ENCODE measurements at regions not wholly inside any gene's neighbourhood (a gene's known extent, or its start where the extent isn't known, plus 50 kb on each side); places are given as distances from the start of the nearest gene placed in this dataset.
"Not testable (repeated sequence)": the region's sequence is repeated elsewhere in the genome, so short reads cannot be mapped to it uniquely, and the experiment has no call there.

DNA sequence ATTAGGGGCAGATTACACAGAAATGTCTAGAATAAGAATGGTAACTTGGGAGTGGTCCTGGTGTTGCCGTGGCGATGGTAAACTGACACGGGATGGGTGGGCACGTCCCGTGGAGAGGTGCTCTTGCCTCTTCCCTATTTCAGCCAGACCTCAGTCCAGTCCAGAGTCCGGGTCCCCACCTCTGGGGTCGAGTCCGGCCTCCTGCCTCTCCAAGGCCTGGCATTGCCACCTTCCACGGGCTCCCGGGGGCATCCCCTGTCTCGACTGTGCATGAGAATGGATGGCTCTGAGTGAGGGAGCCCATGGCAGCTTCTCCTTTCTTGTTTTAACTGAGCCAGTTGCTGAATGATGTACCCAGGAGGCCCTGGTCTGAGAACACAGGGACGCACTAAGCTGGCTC lies 142.3 kb downstream of the SOX1 start:
- H3K9me3 Mint-ChIP-seq, result no peaks in the 10 kb centered on the region
- H3K27me3 Mint-ChIP-seq, result peaks cover 30% of the 10 kb centered on the region
- no peak overlapping the region for H3K4me3 Mint-ChIP-seq
- H3K36me3 Mint-ChIP-seq (ENCODE audit: low read depth), result no peaks in the 10 kb centered on the region
- H3K27ac Mint-ChIP-seq, result no peak overlapping the region
- no peaks in the 10 kb centered on the region for H3K4me1 Mint-ChIP-seq
- ATAC-seq (replicated peaks), result no peak

GRCh38 chr13:112209711-112210110 lies 142.8 kb downstream of the SOX1 start:
- no peak for ATAC-seq (replicated peaks)
- H3K4me3 Mint-ChIP-seq, result no peak overlapping the region
- H3K9me3 Mint-ChIP-seq, result no peaks in the 10 kb centered on the region
- no peak overlapping the region for H3K27ac Mint-ChIP-seq
- H3K27me3 Mint-ChIP-seq, result peaks cover 26% of the 10 kb centered on the region
- no peaks in the 10 kb centered on the region for H3K4me1 Mint-ChIP-seq
- no peaks in the 10 kb centered on the region for H3K36me3 Mint-ChIP-seq (ENCODE audit: low read depth)

DNA sequence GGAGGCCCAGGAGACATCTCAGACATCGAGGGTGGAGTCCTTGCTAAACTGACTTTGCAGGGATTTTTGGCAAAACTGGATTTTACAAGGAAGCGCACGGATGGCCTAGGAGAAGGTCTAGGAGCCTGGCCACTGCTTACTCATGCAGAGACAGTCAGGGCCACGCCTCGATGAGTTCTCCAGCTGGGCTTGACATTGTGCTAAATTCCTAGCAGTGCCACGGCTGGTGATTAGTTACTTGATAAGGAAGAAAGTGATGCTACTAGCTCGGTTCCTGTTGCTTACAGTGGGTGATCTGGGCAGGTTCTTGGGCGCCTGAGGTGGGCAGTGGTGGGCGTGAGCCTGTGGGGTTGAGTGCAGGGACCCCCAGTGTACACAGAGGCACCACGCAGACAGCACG lies 143.4 kb downstream of the SOX1 start:
- H3K9me3 Mint-ChIP-seq, result no peaks in the 10 kb centered on the region
- no peaks in the 10 kb centered on the region for H3K4me1 Mint-ChIP-seq
- no peak overlapping the region for H3K27ac Mint-ChIP-seq
- peaks cover 19% of the 10 kb centered on the region for H3K27me3 Mint-ChIP-seq
- H3K36me3 Mint-ChIP-seq (ENCODE audit: low read depth), result no peaks in the 10 kb centered on the region
- ATAC-seq (replicated peaks), result no peak
- no peak overlapping the region for H3K4me3 Mint-ChIP-seq

DNA sequence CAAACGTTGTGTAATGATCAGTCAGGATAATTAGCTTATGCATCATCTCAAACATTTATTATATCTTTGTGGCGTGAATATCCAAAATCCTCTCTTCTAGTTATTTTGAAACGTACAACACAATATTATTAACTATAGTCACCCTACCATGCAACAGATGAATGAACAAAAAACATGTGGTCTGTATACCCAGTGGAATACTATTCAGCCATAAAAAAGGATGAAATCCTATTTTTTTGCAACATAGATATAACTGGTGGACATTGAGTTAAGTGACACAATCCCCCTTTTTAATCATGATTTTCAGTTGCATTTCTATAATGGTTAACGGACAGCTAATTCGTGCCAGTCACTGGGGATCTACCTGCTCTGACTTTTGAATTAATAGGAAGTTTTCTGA lies 145.6 kb downstream of the SOX1 start:
- no peak for ATAC-seq (replicated peaks)
- Mint-ChIP-seq H3K36me3 (ENCODE audit: low read depth) (no peaks in the 10 kb centered on the region), H3K27ac (no peak overlapping the region), H3K4me1 (no peaks in the 10 kb centered on the region), H3K27me3 (peaks cover 10% of the 10 kb centered on the region), H3K4me3 (no peak overlapping the region), H3K9me3 (no peaks in the 10 kb centered on the region)

GRCh38 chr13:112213467-112214255 lies 146.7 kb downstream of the SOX1 start:
- ATAC-seq (replicated peaks), result no peak
- H3K27ac Mint-ChIP-seq, result no peak overlapping the region
- no peak overlapping the region for H3K4me3 Mint-ChIP-seq
- no peaks in the 10 kb centered on the region for H3K9me3 Mint-ChIP-seq
- no peaks in the 10 kb centered on the region for H3K4me1 Mint-ChIP-seq
- peaks cover 3% of the 10 kb centered on the region for H3K27me3 Mint-ChIP-seq
- no peaks in the 10 kb centered on the region for H3K36me3 Mint-ChIP-seq (ENCODE audit: low read depth)

- Mint-ChIP-seq H3K9me3 (no peaks in the 10 kb centered on the region), H3K27me3 (peaks cover 2% of the 10 kb centered on the region), H3K36me3 (ENCODE audit: low read depth) (no peaks in the 10 kb centered on the region), H3K27ac (no peak overlapping the region), H3K4me3 (no peak overlapping the region), H3K4me1 (no peaks in the 10 kb centered on the region)
- no peak for ATAC-seq (replicated peaks)
Measured at GRCh38 chr13:112215871-112216270, 148.9 kb downstream of the SOX1 start.

DNA sequence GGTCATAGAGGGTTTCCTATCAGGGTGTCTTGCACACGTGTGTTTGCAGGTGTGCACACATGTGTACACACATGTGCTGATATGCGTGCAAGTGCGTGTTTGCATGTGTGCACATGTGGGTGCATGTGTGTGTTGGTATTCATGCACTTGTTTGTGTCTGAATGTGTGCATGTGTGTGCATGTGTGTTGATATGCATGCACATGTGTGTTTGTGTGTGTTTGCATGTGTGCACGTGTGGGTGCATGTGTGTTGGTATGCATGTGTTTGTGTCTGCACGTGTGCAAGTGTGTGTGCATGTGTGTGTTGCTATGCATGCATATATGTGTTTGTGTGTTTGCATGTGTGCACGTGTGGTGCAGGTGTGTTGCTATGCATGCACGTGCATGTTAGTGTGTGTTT lies 150.5 kb downstream of the SOX1 start:
- H3K27me3 Mint-ChIP-seq, result peaks cover 4% of the 10 kb centered on the region
- no peaks in the 10 kb centered on the region for H3K4me1 Mint-ChIP-seq
- H3K27ac Mint-ChIP-seq, result no peak overlapping the region
- H3K4me3 Mint-ChIP-seq, result no peak overlapping the region
- no peaks in the 10 kb centered on the region for H3K9me3 Mint-ChIP-seq
- no peaks in the 10 kb centered on the region for H3K36me3 Mint-ChIP-seq (ENCODE audit: low read depth)
- ATAC-seq (replicated peaks), result no peak

DNA sequence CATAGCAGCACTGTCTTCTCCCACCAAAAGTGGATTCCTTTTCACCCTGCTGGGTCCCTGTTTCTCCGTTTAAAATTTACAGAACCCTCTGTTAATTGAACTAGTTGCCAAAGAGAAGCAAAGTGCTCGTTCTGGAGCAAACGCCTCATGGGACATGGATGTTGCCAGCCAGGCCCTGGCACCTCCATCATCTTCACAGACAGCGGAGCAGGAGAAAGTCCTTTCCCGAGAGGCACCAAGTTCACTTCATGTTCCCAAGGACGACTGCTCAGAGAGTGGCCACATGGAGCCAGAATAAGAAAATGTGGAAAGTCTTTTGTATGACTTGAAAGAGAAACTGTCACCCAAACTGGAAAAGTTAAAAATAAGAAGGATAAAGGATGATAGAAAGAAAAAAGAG lies 151.5 kb downstream of the SOX1 start:
- H3K27ac Mint-ChIP-seq, result no peak overlapping the region
- peaks cover 4% of the 10 kb centered on the region for H3K27me3 Mint-ChIP-seq
- no peak for ATAC-seq (replicated peaks)
- no peak overlapping the region for H3K4me3 Mint-ChIP-seq
- H3K4me1 Mint-ChIP-seq, result no peaks in the 10 kb centered on the region
- no peaks in the 10 kb centered on the region for H3K9me3 Mint-ChIP-seq
- no peaks in the 10 kb centered on the region for H3K36me3 Mint-ChIP-seq (ENCODE audit: low read depth)

DNA sequence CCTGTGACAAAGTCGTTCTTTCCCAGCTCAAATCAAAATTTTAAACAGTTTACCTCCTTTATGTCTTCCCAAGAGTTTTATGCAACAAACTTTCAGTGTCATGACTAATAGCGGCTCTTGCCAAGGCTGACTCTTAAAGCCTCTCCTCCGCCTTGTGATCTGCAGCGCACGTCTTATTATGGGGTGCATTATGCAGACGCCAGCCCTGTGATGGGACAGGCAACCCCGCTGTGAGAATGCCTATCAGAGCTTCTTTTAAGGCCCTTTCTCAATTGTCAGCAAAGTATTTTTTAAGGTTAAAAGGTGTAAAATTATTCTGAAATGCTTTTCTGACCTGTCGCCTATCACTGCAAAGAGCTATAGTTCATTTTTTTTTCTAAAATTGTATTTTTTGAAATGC lies 152.8 kb downstream of the SOX1 start:
- H3K4me1 Mint-ChIP-seq, result no peaks in the 10 kb centered on the region
- H3K27ac Mint-ChIP-seq, result no peak overlapping the region
- H3K9me3 Mint-ChIP-seq, result no peaks in the 10 kb centered on the region
- peaks cover 4% of the 10 kb centered on the region for H3K27me3 Mint-ChIP-seq
- no peaks in the 10 kb centered on the region for H3K36me3 Mint-ChIP-seq (ENCODE audit: low read depth)
- no peak for ATAC-seq (replicated peaks)
- no peak overlapping the region for H3K4me3 Mint-ChIP-seq

DNA sequence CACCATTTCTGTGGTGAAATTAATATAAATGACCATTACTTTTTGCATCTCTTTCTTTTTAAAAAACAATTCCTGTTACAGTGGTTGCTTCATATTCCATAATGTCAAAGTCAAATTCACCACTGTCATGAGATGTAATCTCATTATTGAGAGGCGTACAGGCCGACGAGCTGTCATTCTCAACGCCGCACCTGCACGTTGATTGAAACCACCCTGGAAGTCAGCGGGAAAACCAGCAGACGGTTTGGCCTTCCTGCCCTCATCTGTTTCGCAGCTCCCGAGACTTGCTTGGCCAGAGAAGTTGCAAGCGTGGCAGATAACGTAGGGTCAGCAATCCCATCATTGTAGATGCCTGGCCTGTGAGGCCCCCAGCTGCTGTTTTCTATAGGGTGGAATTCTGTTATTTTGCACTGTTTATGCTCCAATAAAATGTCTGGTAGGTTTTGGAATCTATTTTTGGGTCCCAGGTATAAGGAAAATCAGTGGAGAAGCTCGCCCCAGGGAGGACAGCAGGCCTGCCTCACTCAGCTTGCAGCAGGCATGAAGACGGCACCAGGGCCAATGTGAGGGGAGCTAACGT lies 153.4 kb downstream of the SOX1 start:
- no peak for ATAC-seq (replicated peaks)
- H3K4me1 Mint-ChIP-seq, result no peaks in the 10 kb centered on the region
- H3K4me3 Mint-ChIP-seq, result no peak overlapping the region
- H3K27ac Mint-ChIP-seq, result no peak overlapping the region
- no peaks in the 10 kb centered on the region for H3K9me3 Mint-ChIP-seq
- H3K36me3 Mint-ChIP-seq (ENCODE audit: low read depth), result no peaks in the 10 kb centered on the region
- H3K27me3 Mint-ChIP-seq, result peaks cover 4% of the 10 kb centered on the region

- no peaks in the 10 kb centered on the region for H3K36me3 Mint-ChIP-seq (ENCODE audit: low read depth)
- no peak for ATAC-seq (replicated peaks)
- H3K4me1 Mint-ChIP-seq, result no peaks in the 10 kb centered on the region
- no peak overlapping the region for H3K27ac Mint-ChIP-seq
- no peak overlapping the region for H3K4me3 Mint-ChIP-seq
- H3K9me3 Mint-ChIP-seq, result no peaks in the 10 kb centered on the region
- peaks cover 4% of the 10 kb centered on the region for H3K27me3 Mint-ChIP-seq
Measured at GRCh38 chr13:112220925-112221324, 154.0 kb downstream of the SOX1 start.

- ATAC-seq (replicated peaks), result no peak
- no peaks in the 10 kb centered on the region for H3K36me3 Mint-ChIP-seq (ENCODE audit: low read depth)
- no peak overlapping the region for H3K27ac Mint-ChIP-seq
- no peaks in the 10 kb centered on the region for H3K4me1 Mint-ChIP-seq
- H3K4me3 Mint-ChIP-seq, result no peak overlapping the region
- H3K9me3 Mint-ChIP-seq, result no peaks in the 10 kb centered on the region
- H3K27me3 Mint-ChIP-seq, result peaks cover 4% of the 10 kb centered on the region
Measured at GRCh38 chr13:112222971-112223370, 153.2 kb upstream of the SPACA7 start.

DNA sequence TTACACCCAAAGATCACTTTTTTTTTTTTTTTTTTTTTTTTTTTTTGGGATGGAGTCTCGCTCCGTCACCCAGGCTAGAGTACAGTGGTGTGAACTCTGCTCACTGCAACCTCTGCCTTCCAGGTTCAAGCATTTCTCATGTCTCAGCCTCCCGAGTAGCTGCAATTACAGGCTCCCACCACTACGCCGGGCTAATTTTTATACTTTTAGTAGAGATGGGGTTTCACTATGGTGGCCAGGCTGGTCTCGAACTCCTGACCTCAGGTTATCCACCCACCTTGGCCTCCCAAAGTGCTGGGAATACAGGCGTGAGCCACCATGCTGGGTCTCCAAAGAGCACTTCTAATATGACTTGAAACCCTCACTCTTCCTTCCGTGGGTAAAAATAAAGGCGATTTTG lies 152.2 kb upstream of the SPACA7 start:
- H3K4me1 Mint-ChIP-seq; H3K4me3 Mint-ChIP-seq; H3K27ac Mint-ChIP-seq; H3K9me3 Mint-ChIP-seq; H3K27me3 Mint-ChIP-seq; ATAC-seq (replicated peaks); H3K36me3 Mint-ChIP-seq (ENCODE audit: low read depth): not testable (repeated sequence)

- H3K27me3 Mint-ChIP-seq, result peaks cover 4% of the 10 kb centered on the region
- no peaks in the 10 kb centered on the region for H3K9me3 Mint-ChIP-seq
- ATAC-seq (replicated peaks), result no peak
- no peak overlapping the region for H3K27ac Mint-ChIP-seq
- H3K4me3 Mint-ChIP-seq, result no peak overlapping the region
- H3K36me3 Mint-ChIP-seq (ENCODE audit: low read depth), result no peaks in the 10 kb centered on the region
- no peaks in the 10 kb centered on the region for H3K4me1 Mint-ChIP-seq
Measured at GRCh38 chr13:112225429-112226090, 150.6 kb upstream of the SPACA7 start.

DNA sequence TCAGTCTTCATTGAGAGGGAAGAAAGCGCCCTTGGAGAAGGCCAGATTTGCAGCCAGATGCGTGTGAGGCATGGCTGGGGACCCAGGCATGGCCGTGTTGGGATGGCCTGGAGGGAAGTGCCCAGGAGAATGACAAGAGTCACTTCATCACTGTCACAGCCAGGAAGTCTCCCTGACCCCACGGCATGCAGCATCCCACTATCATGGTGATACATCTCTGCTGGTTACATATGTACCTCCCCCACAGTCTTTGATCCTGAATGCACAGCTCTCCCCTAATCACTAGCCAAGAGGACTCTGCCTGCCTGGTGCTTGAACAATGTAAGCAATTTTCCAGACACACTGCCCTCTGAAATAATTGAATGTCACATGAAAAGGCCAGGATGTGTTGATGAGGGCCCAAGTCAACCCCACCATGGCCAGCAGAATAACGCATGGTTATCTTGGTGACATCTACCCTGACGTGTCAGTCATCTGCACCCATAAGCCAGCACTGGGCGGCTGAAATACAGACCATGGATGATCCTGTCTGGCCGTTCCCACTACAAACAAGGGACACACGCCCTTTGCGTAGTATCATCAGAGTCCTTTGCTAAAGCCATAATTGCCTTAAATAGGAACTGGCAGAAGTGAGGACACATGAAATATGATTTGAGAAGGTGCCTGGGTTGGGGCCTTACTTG lies 149.7 kb upstream of the SPACA7 start:
- no peak overlapping the region for H3K27ac Mint-ChIP-seq
- H3K4me3 Mint-ChIP-seq, result no peak overlapping the region
- H3K36me3 Mint-ChIP-seq (ENCODE audit: low read depth), result no peaks in the 10 kb centered on the region
- no peak for ATAC-seq (replicated peaks)
- no peaks in the 10 kb centered on the region for H3K4me1 Mint-ChIP-seq
- no peaks in the 10 kb centered on the region for H3K27me3 Mint-ChIP-seq
- H3K9me3 Mint-ChIP-seq, result no peaks in the 10 kb centered on the region

Data from activated T-helper 17 cell treated with anti-CD3 and anti-CD28 coated beads, Interleukin-2, amount 50 U/mL, for 72 hours (primary cell).